Thyroid gland (tissue), 4 donors: ENCODE measurements at regions not wholly inside any gene's neighbourhood (a gene's known extent, or its start where the extent isn't known, plus 50 kb on each side); places are given as distances from the start of the nearest gene placed in this dataset.

Source experiments
- DNase-seq, 2 donors: peaks; one replicate each; pipeline ENCODE4 v3.0.0-alpha.2; 2019
- H3K27ac ChIP-seq, 3 donors: fragments of 200-600 bp; sonication (generic); 1 replicate in 2 of 3; 2 replicates in 1 of 3; pipeline ENCODE4 v1.5.1; 2016 to 2019; ENCODE audit warnings: mild to moderate bottlenecking in 1 of 3, moderate library complexity in 1 of 3
- H3K27me3 ChIP-seq: fragments of 200-600 bp; sonication (generic); one replicate; pipeline ENCODE4 v1.5.1; 2019
- H3K36me3 ChIP-seq, 2 donors: fragments of 200-600 bp; sonication (generic); one replicate each; pipeline ENCODE4 v1.5.1; 2016 to 2019
- H3K4me1 ChIP-seq, 2 donors: fragments of 200-600 bp; sonication (generic); one replicate each; pipeline ENCODE4 v1.5.1; 2017 to 2019
- H3K4me3 ChIP-seq, 3 donors: fragments of 200-600 bp; sonication (generic); replicated peaks in 1 of 3; 1 replicate in 2 of 3; 2 replicates in 1 of 3; pipeline ENCODE4 v1.5.1; 2016; ENCODE audit warnings: mild to moderate bottlenecking in 1 of 3
- H3K9me3 ChIP-seq: fragments of 200-600 bp; sonication (generic); one replicate; pipeline ENCODE4 v1.5.1; 2017
- CTCF ChIP-seq, 6 experiments: fragments of 200-600 bp in 3 of 6; fragments of 450-650 bp in 3 of 6; sonication (generic) in 3 of 6; IDR thresholded peaks; one replicate each; pipeline ENCODE4 v1.5.1; 2016 to 2019; ENCODE audit warnings: antibody characterized with exemption in 6 of 6, mild to moderate bottlenecking in 2 of 6, inconsistent platforms in 1 of 6, moderate library complexity in 1 of 6
- POLR2A ChIP-seq, 2 donors: fragments of 450-650 bp; IDR thresholded peaks; one replicate each; pipeline ENCODE4 v1.6.1; 2017; ENCODE audit warnings: antibody characterized with exemption in 2 of 2, mild to moderate bottlenecking in 2 of 2, moderate library complexity in 1 of 2
- whole genome bisulfite sequencing, 2 donors: methylation state at CpG; one replicate each; pipeline ENCODE4 v1.1.5; 2017; 5-methylcytosine and 5-hydroxymethylcytosine counted together
- intact Hi-C: fragments of 100-400 bp; cut with DNase I; formaldehyde crosslinking; loops from one replicate; pipeline ENCODE4 v1.15.1; 2023

- no peak overlapping the region for H3K27ac ChIP-seq
- 66 to 87% methylated on average over 5 of the region's 5 CpGs for WGBS, 2 donors
- DNase-seq = no peak
- no peak for TF ChIP-seq POLR2A (IDR thresholded peaks at IDR 0.05)
- TF ChIP-seq CTCF (IDR thresholded peaks at IDR 0.05) = no peak
- no peaks in the 10 kb centered on the region for H3K4me1 ChIP-seq
- H3K36me3 ChIP-seq = no peaks in the 10 kb centered on the region
- H3K4me3 ChIP-seq = no peak overlapping the region
- no peaks in the 10 kb centered on the region for H3K9me3 ChIP-seq
- no peaks in the 10 kb centered on the region for H3K27me3 ChIP-seq
- intact Hi-C loops = no loop called here
Measured at GRCh38 chr22:48993655-48994054, 834.0 kb downstream of the BRD1 start.

- Histone ChIP-seq H3K27me3 (no peaks in the 10 kb centered on the region), H3K36me3 (no peaks in the 10 kb centered on the region), H3K4me1 (no peaks in the 10 kb centered on the region), H3K27ac (no peak overlapping the region), H3K9me3 (no peaks in the 10 kb centered on the region), H3K4me3 (no peak overlapping the region)
- DNase-seq = no peak
- no peak for TF ChIP-seq POLR2A (IDR thresholded peaks at IDR 0.05)
- no peak for TF ChIP-seq CTCF (IDR thresholded peaks at IDR 0.05)
- intact Hi-C loops = no loop called here
- 79 to 85% methylated on average over 14 of the region's 14 CpGs for WGBS, 2 donors
Measured at GRCh38 chr22:48984639-48985038, 843.0 kb downstream of the BRD1 start.

GRCh38 chr22:48982321-48982905, 845.3 kb downstream of the BRD1 start:
- no peak overlapping the region for H3K27ac ChIP-seq
- no peak for DNase-seq
- no peaks in the 10 kb centered on the region for H3K27me3 ChIP-seq
- H3K4me1 ChIP-seq = no peaks in the 10 kb centered on the region
- WGBS, 2 donors = 84 to 90% methylated on average over 10 of the region's 10 CpGs
- TF ChIP-seq CTCF (IDR thresholded peaks at IDR 0.05) (no peak), POLR2A (IDR thresholded peaks at IDR 0.05) (no peak)
- no peaks in the 10 kb centered on the region for H3K9me3 ChIP-seq
- intact Hi-C loops = no loop called here
- H3K4me3 ChIP-seq = no peak overlapping the region
- no peaks in the 10 kb centered on the region for H3K36me3 ChIP-seq

GRCh38 chr22:48981371-48982061, 846.2 kb downstream of the BRD1 start:
- H3K9me3 ChIP-seq = no peaks in the 10 kb centered on the region
- H3K27ac ChIP-seq = no peak overlapping the region
- no peaks in the 10 kb centered on the region for H3K27me3 ChIP-seq
- TF ChIP-seq POLR2A (IDR thresholded peaks at IDR 0.05) (no peak), CTCF (IDR thresholded peaks at IDR 0.05) (no peak)
- intact Hi-C loops = no loop called here
- no peaks in the 10 kb centered on the region for H3K36me3 ChIP-seq
- no peaks in the 10 kb centered on the region for H3K4me1 ChIP-seq
- 59 to 68% methylated on average over 18 to 20 of the region's 20 CpGs for WGBS, 2 donors
- DNase-seq = no peak
- no peak overlapping the region for H3K4me3 ChIP-seq

GRCh38 chr22:48980918-48981317, 846.8 kb downstream of the BRD1 start:
- TF ChIP-seq POLR2A (IDR thresholded peaks at IDR 0.05) (no peak), CTCF (IDR thresholded peaks at IDR 0.05) (no peak)
- no peak for DNase-seq
- Histone ChIP-seq H3K9me3 (no peaks in the 10 kb centered on the region), H3K4me3 (no peak overlapping the region), H3K27ac (no peak overlapping the region), H3K36me3 (no peaks in the 10 kb centered on the region), H3K4me1 (no peaks in the 10 kb centered on the region), H3K27me3 (no peaks in the 10 kb centered on the region)
- intact Hi-C loops = no loop called here
- WGBS, 2 donors = 56 to 66% methylated on average over 6 to 8 of the region's 10 CpGs
